RKO (cell line): ENCODE measurements at regions not wholly inside any gene's neighbourhood (a gene's known extent, or its start where the extent isn't known, plus 50 kb on each side); places are given as distances from the start of the nearest gene placed in this dataset.
A peak's percentile ranks its signal among the peaks of the same experiment; 100 is the strongest.
"Not testable (repeated sequence)": the region's sequence is repeated elsewhere in the genome, so short reads cannot be mapped to it uniquely, and the experiment has no call there.

Source experiments
- DNase-seq: peaks from one replicate; pipeline ENCODE4 v3.0.0-alpha.2; 2016; ENCODE audit warnings: low spot score

- DNase-seq = no peak
These were observed 185.8 kb upstream of the UBE3A start for GRCh38 chr15:25624504-25625177.

- DNase-seq = no peak
These were observed 184.9 kb upstream of the UBE3A start for GRCh38 chr15:25623708-25624107.

- no peak for DNase-seq
These were observed 181.6 kb upstream of the UBE3A start for GRCh38 chr15:25620466-25620865.

- DNase-seq = no peak
These were observed 180.9 kb upstream of the UBE3A start for GRCh38 chr15:25619761-25620160.

GRCh38 chr15:25619076-25619475 is 180.3 kb upstream of the UBE3A start:
- no peak for DNase-seq

GRCh38 chr15:25618161-25618560 is 179.3 kb upstream of the UBE3A start:
- DNase-seq = no peak

- no peak for DNase-seq
These were observed 177.6 kb upstream of the UBE3A start for GRCh38 chr15:25616471-25616870.

- DNase-seq = no peak
These were observed 174.3 kb upstream of the UBE3A start for GRCh38 chr15:25613134-25613533.

- DNase-seq = peak; percentile 10
These were observed 172.8 kb upstream of the UBE3A start for GRCh38 chr15:25611603-25612002.

GRCh38 chr15:25609371-25609770 is 170.5 kb upstream of the UBE3A start:
- no peak for DNase-seq

GRCh38 chr15:25608926-25609325 is 170.1 kb upstream of the UBE3A start:
- no peak for DNase-seq

- no peak for DNase-seq
These were observed 166.3 kb upstream of the UBE3A start for GRCh38 chr15:25605151-25605550.

- peak; percentile 43 for DNase-seq
These were observed 161.9 kb upstream of the UBE3A start for GRCh38 chr15:25600751-25601150.

GRCh38 chr15:25597571-25597970 is 158.7 kb upstream of the UBE3A start:
- DNase-seq = no peak

GRCh38 chr15:25596644-25597562 is 158.1 kb upstream of the UBE3A start:
- no peak for DNase-seq

GRCh38 chr15:25587616-25588340 is 149.0 kb upstream of the UBE3A start:
- DNase-seq = no peak

- no peak for DNase-seq
These were observed 144.1 kb upstream of the UBE3A start for GRCh38 chr15:25582886-25583285.

GRCh38 chr15:25579127-25579526 is 140.3 kb upstream of the UBE3A start:
- no peak for DNase-seq

GRCh38 chr15:25572191-25572590 is 133.4 kb upstream of the UBE3A start:
- DNase-seq = no peak

- DNase-seq = no peak
These were observed 129.9 kb upstream of the UBE3A start for GRCh38 chr15:25568751-25569150.

- DNase-seq = not testable (repeated sequence)
These were observed 127.7 kb upstream of the UBE3A start for GRCh38 chr15:25566545-25566944.

- no peak for DNase-seq
These were observed 126.8 kb upstream of the UBE3A start for GRCh38 chr15:25565470-25566264.
